Stomach (tissue), 4 donors: ENCODE measurements at regions not wholly inside any gene's neighbourhood (a gene's known extent, or its start where the extent isn't known, plus 50 kb on each side); places are given as distances from the start of the nearest gene placed in this dataset.

Experiments used
- EP300 ChIP-seq: sonication (generic); formaldehyde crosslinking; IDR thresholded peaks from one replicate; pipeline ENCODE4 v1.6.1; 2017; ENCODE audit warnings: antibody characterized with exemption
- POLR2A ChIP-seq, 4 donors: fragments of 450-650 bp; IDR thresholded peaks; one replicate each; pipeline ENCODE4 v1.6.1; 2016; ENCODE audit warnings: antibody characterized with exemption in 4 of 4, control low read depth in 2 of 4, mild to moderate bottlenecking in 1 of 4, moderate library complexity in 1 of 4
- POLR2AphosphoS5 ChIP-seq, 3 donors: sonication (generic); formaldehyde crosslinking; IDR thresholded peaks; one replicate each; pipeline ENCODE4 v1.6.1; 2016; ENCODE audit warnings: antibody characterized with exemption in 3 of 3
- TF ChIP-seq, protein P1 (sequence below), 7 experiments: fragments of 450-650 bp in 4 of 7; fragments of 200-600 bp in 3 of 7; sonication (generic) in 3 of 7; IDR thresholded peaks; one replicate each; pipeline ENCODE4 v1.5.1; 2016 to 2019; ENCODE audit warnings: antibody characterized with exemption in 7 of 7, control low read depth in 2 of 7, mild to moderate bottlenecking in 1 of 7

DNA sequence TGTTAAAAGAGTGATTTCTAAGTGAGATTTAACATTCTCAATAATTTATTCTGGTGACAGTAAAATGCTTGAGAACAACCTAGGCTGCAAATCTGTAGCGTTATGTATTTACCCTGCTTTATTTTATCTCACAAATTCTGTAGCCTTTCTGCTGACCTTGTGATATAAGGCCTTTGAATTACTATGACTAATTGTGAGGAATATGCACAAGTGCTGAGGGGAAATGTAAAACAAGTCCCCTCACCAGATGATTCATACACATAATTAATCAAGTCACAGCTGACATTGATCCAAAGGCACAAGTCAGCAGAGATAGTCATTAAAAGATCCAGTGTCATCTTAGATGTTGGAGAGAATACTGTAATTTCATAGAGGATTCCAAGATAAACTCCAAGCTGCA is 992.7 kb upstream of the USP15 start:
- TF ChIP-seq, protein P1, sequence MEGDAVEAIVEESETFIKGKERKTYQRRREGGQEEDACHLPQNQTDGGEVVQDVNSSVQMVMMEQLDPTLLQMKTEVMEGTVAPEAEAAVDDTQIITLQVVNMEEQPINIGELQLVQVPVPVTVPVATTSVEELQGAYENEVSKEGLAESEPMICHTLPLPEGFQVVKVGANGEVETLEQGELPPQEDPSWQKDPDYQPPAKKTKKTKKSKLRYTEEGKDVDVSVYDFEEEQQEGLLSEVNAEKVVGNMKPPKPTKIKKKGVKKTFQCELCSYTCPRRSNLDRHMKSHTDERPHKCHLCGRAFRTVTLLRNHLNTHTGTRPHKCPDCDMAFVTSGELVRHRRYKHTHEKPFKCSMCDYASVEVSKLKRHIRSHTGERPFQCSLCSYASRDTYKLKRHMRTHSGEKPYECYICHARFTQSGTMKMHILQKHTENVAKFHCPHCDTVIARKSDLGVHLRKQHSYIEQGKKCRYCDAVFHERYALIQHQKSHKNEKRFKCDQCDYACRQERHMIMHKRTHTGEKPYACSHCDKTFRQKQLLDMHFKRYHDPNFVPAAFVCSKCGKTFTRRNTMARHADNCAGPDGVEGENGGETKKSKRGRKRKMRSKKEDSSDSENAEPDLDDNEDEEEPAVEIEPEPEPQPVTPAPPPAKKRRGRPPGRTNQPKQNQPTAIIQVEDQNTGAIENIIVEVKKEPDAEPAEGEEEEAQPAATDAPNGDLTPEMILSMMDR (IDR thresholded peaks at IDR 0.05) = no peak
- no peak for TF ChIP-seq POLR2AphosphoS5 (IDR thresholded peaks at IDR 0.05)
- TF ChIP-seq POLR2A (IDR thresholded peaks at IDR 0.05) = no peak
- TF ChIP-seq EP300 = no peak
